IMR-90 (cell line): ENCODE measurements at regions not wholly inside any gene's neighbourhood (a gene's known extent, or its start where the extent isn't known, plus 50 kb on each side); places are given as distances from the start of the nearest gene placed in this dataset.

Experiments used
- ATAC-seq: fragments of 200-7000 bp; cut with Tn5 transposase; 2 replicates; pipeline ENCODE4 v1.9.1; 2020; ENCODE audit warnings: low read depth, mild to moderate bottlenecking, moderate library complexity
- BruUV-seq: library from RNA; stranded (reverse); fragments of 400-500 nt; replicated peaks from 2 replicates; lab custom pipeline; 2021; lab: Mats Ljungman, UMichigan
- CTCF ChIA-PET: fragments of 300-600 bp; formaldehyde crosslinking; extraction: SDS; loops from one replicate; lab custom pipeline; 2021; ENCODE audit warnings: antibody characterized with exemption; lab: Yijun Ruan, JAX
- POLR2A ChIA-PET: fragments of 300-600 bp; sonication (Branson Sonifier 250); formaldehyde crosslinking; loops from one replicate; lab custom pipeline; 2022; ENCODE audit warnings: antibody characterized with exemption; ENCODE audit not compliant: unreplicated experiment; lab: Charles Lee
- DNase-seq: peaks from one replicate; pipeline ENCODE4 v3.0.0; 2013
- H2AFZ ChIP-seq: replicated peaks from 2 replicates; pipeline ENCODE3; 2013; ENCODE audit warnings: low read length, mild to moderate bottlenecking; ENCODE audit not compliant: poor library complexity
- H2AK5ac ChIP-seq: 2 replicates; pipeline ENCODE4 v1.6.1; 2013; ENCODE audit warnings: low read depth, low read length, inconsistent platforms
- H2AK9ac ChIP-seq: replicated peaks from 2 replicates; pipeline ENCODE3; 2013; ENCODE audit warnings: mild to moderate bottlenecking, low read depth, low read length, moderate library complexity; ENCODE audit not compliant: poor library complexity
- H2BK120ac ChIP-seq: 2 replicates; pipeline ENCODE4 v1.6.1; 2013; ENCODE audit warnings: low read depth, low read length, inconsistent platforms
- H2BK15ac ChIP-seq: 3 replicates; pipeline ENCODE4 v1.6.1; 2013; ENCODE audit warnings: low read depth, low read length, inconsistent platforms
- H2BK20ac ChIP-seq: 2 replicates; pipeline ENCODE4 v1.6.1; 2013; ENCODE audit warnings: low read depth, mild to moderate bottlenecking, inconsistent platforms, low read length, moderate library complexity
- H2BK5ac ChIP-seq: 2 replicates; pipeline ENCODE4 v1.6.1; 2013; ENCODE audit warnings: mild to moderate bottlenecking, low read depth, low read length, inconsistent platforms; ENCODE audit not compliant: poor library complexity, severe bottlenecking
- H3K14ac ChIP-seq: replicated peaks from 2 replicates; pipeline ENCODE4 v1.6.1; 2013; ENCODE audit warnings: low read depth, low read length, inconsistent platforms
- H3K18ac ChIP-seq: 2 replicates; pipeline ENCODE4 v1.6.1; 2013; ENCODE audit warnings: low read depth, low read length, control low read depth
- H3K23ac ChIP-seq: 2 replicates; pipeline ENCODE4 v1.6.1; 2013; ENCODE audit warnings: low read depth, low read length, inconsistent platforms
- H3K27ac ChIP-seq: 2 replicates; pipeline ENCODE4 v1.5.1; 2013; ENCODE audit warnings: mild to moderate bottlenecking, control low read depth, low read length; ENCODE audit not compliant: insufficient read depth
- H3K27me3 ChIP-seq: 2 replicates; pipeline ENCODE4 v1.6.1; 2013; ENCODE audit warnings: low read length; ENCODE audit not compliant: control insufficient read depth, insufficient read depth
- H3K36me3 ChIP-seq: 2 replicates; pipeline ENCODE4 v1.6.1; 2013; ENCODE audit warnings: low read length, mixed read lengths; ENCODE audit not compliant: control insufficient read depth, insufficient read depth
- H3K4ac ChIP-seq: 2 replicates; pipeline ENCODE4 v1.6.1; 2013; ENCODE audit warnings: low read depth, low read length, inconsistent platforms
- H3K4me1 ChIP-seq: 2 replicates; pipeline ENCODE4 v1.6.1; 2013; ENCODE audit warnings: low read length, mixed read lengths; ENCODE audit not compliant: control insufficient read depth, insufficient read depth
- H3K4me2 ChIP-seq: 2 replicates; pipeline ENCODE4 v1.6.1; 2013; ENCODE audit warnings: low read depth, mild to moderate bottlenecking, control low read depth, low read length, moderate library complexity
- H3K4me3 ChIP-seq: 2 replicates; pipeline ENCODE4 v1.5.1; 2013; ENCODE audit warnings: low read depth, mild to moderate bottlenecking, control low read depth, low read length, moderate library complexity; ENCODE audit not compliant: insufficient read depth
- H3K56ac ChIP-seq: 2 replicates; pipeline ENCODE4 v1.6.1; 2013; ENCODE audit warnings: low read length, inconsistent platforms; ENCODE audit not compliant: insufficient read depth; ENCODE audit errors: extremely low read depth
- H3K79me1 ChIP-seq, 2 experiments: 2 replicates each; pipeline ENCODE4 v1.6.1; 2013; ENCODE audit warnings: low read length in 2 of 2, inconsistent platforms in 1 of 2, low read depth in 1 of 2
- H3K9ac ChIP-seq: 2 replicates; pipeline ENCODE4 v1.6.1; 2013; ENCODE audit warnings: low read depth, low read length, control low read depth
- H3K9me1 ChIP-seq: 2 replicates; pipeline ENCODE4 v1.6.1; 2013; ENCODE audit warnings: low read length, inconsistent platforms; ENCODE audit not compliant: insufficient read depth
- H3K9me3 ChIP-seq: 2 replicates; pipeline ENCODE4 v1.6.1; 2013; ENCODE audit warnings: low read length; ENCODE audit not compliant: control insufficient read depth, insufficient read depth
- H4K20me1 ChIP-seq: 2 replicates; pipeline ENCODE4 v1.6.1; 2013; ENCODE audit warnings: low read length, inconsistent platforms; ENCODE audit not compliant: insufficient read depth
- H4K5ac ChIP-seq: 2 replicates; pipeline ENCODE4 v1.6.1; 2013; ENCODE audit warnings: mild to moderate bottlenecking, low read depth, low read length, control low read depth
- H4K8ac ChIP-seq, 2 experiments: 2 replicates each; pipeline ENCODE4 v1.6.1; 2013; ENCODE audit warnings: low read depth in 2 of 2, low read length in 2 of 2, control low read depth in 1 of 2, inconsistent platforms in 1 of 2
- H4K91ac ChIP-seq: 2 replicates; pipeline ENCODE4 v1.6.1; 2013; ENCODE audit warnings: low read depth, low read length, inconsistent platforms; ENCODE audit not compliant: insufficient read depth
- BHLHE40 ChIP-seq: fragments of 150-350 bp; IDR thresholded peaks from 2 replicates; pipeline ENCODE4 v1.6.1; 2016; ENCODE audit warnings: mild to moderate bottlenecking, low read depth, low read length
- CEBPB ChIP-seq: IDR thresholded peaks from 2 replicates; pipeline ENCODE4 v1.6.1; 2012; ENCODE audit warnings: low read depth, low read length, improper control_type of control experiment
- CHD1 ChIP-seq: IDR thresholded peaks from 2 replicates; pipeline ENCODE4 v1.6.1; 2012; ENCODE audit warnings: low read depth, low read length, improper control_type of control experiment
- FOS ChIP-seq: fragments of 150-350 bp; IDR thresholded peaks from 2 replicates; pipeline ENCODE4 v1.6.1; 2016; ENCODE audit warnings: low read depth, low read length
- MAFK ChIP-seq: IDR thresholded peaks from 2 replicates; pipeline ENCODE4 v1.6.1; 2012; ENCODE audit warnings: low read depth, low read length, improper control_type of control experiment
- MAZ ChIP-seq: IDR thresholded peaks from 2 replicates; pipeline ENCODE4 v1.6.1; 2012; ENCODE audit warnings: low read depth, mild to moderate bottlenecking, low read length, improper control_type of control experiment, moderate library complexity, borderline replicate concordance
- MXI1 ChIP-seq: IDR thresholded peaks from 2 replicates; pipeline ENCODE4 v1.6.1; 2012; ENCODE audit warnings: low read depth, mild to moderate bottlenecking, low read length, moderate library complexity, borderline replicate concordance
- NFE2L2 ChIP-seq: fragments of 150-350 bp; IDR thresholded peaks from 2 replicates; pipeline ENCODE4 v1.6.1; 2016; ENCODE audit warnings: low read depth, mild to moderate bottlenecking, low read length
- POLR2A ChIP-seq: IDR thresholded peaks from 2 replicates; pipeline ENCODE4 v1.6.1; 2012; ENCODE audit warnings: mild to moderate bottlenecking, low read depth, low read length
- RAD21 ChIP-seq: IDR thresholded peaks from 2 replicates; pipeline ENCODE4 v1.6.1; 2012; ENCODE audit warnings: low read length, improper control_type of control experiment
- RCOR1 ChIP-seq: IDR thresholded peaks from 2 replicates; pipeline ENCODE4 v1.6.1; 2012; ENCODE audit warnings: mild to moderate bottlenecking, low read length, improper control_type of control experiment; ENCODE audit not compliant: insufficient replicate concordance
- RFX5 ChIP-seq: IDR thresholded peaks from 2 replicates; pipeline ENCODE4 v1.8.0; 2012; ENCODE audit warnings: low read depth, mild to moderate bottlenecking, low read length, moderate library complexity
- SMC3 ChIP-seq: fragments of 150-350 bp; IDR thresholded peaks from 2 replicates; pipeline ENCODE4 v1.6.1; 2016; ENCODE audit warnings: low read depth, mild to moderate bottlenecking, antibody characterized with exemption, low read length, moderate library complexity
- USF2 ChIP-seq: fragments of 150-350 bp; IDR thresholded peaks from 2 replicates; pipeline ENCODE4 v1.6.1; 2017; ENCODE audit warnings: mild to moderate bottlenecking, antibody characterized with exemption, low read length, low read depth
- WGBS, 2 experiments: methylation state at CpG; one replicate each; pipeline versions ENCODE4 v1.1.5 to v1.1.7; 2013; ENCODE audit warnings: missing lambda C conversion rate in 2 of 2; ENCODE audit not compliant: insufficient read length in 1 of 2; ENCODE audit errors: extremely low coverage in 2 of 2; 5-methylcytosine and 5-hydroxymethylcytosine counted together
- dilution Hi-C: fragments of 300-500 bp; cut with HindIII; formaldehyde crosslinking; loops from one replicate; pipeline ENCODE4 v1.14.3; 2018; ENCODE audit warnings: low sequenced_read_pairs; ENCODE audit not compliant: unreplicated experiment
- in situ Hi-C: fragments of 300-500 bp; cut with MboI; formaldehyde crosslinking; loops from 3 replicates; pipeline ENCODE4 v1.14.3; 2019; ENCODE audit warnings: low sequenced_read_pairs, inconsistent platforms, mixed read lengths
- intact Hi-C: fragments of 100-400 bp; cut with micrococcal nuclease; formaldehyde crosslinking; loops from 2 replicates; pipeline ENCODE4 v1.10.0; 2022
- TF ChIP-seq, protein P1 (sequence below): fragments of 150-350 bp; IDR thresholded peaks from 2 replicates; pipeline ENCODE4 v1.6.1; 2016; ENCODE audit warnings: low read depth, mild to moderate bottlenecking, low read length, moderate library complexity, borderline replicate concordance
- TF ChIP-seq, protein P2 (sequence below): conservative IDR thresholded peaks from 2 replicates; pipeline ENCODE4 v1.5.1; 2012; ENCODE audit warnings: mild to moderate bottlenecking, low read depth, low read length, improper control_type of control experiment

DNA sequence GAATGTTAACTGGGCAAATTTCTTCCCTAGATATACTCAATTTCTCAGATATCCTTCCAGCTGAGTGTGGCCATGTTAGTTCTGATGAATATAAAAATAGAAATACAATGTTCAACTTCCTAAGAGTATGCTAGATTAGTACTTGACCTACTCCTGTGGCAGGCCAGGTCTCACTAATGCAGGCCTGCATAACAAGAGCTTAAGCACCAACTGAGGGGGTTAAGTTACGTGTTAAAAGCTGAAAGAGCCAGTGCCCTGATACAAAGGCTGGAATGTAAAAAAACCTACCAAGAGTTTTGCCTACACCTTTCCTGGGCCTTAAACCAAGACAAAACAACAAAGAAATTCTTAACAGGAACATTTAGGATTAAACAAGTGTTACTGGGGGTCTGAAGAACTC is 102.8 kb downstream of the MRPS30 start:
- Histone ChIP-seq H3K4me2 (no peak overlapping the region), H2BK120ac (no peak overlapping the region), H4K8ac (no peak overlapping the region), H3K18ac (no peak overlapping the region), H3K9me3 (0 out of 2 replicates have a peak, but pooled peaks cover 2% of the 10 kb centered on the region), H3K4ac (no peak overlapping the region), H3K27ac (no peak overlapping the region), H4K91ac (no peak overlapping the region), H2BK5ac (no peak overlapping the region), H4K20me1 (no peaks in the 10 kb centered on the region), H2BK20ac (no peak overlapping the region), H2AK9ac (no peak overlapping the region), H3K9me1 (no peaks in the 10 kb centered on the region), H2AK5ac (no peak overlapping the region), H4K5ac (no peak overlapping the region), H2BK15ac (no peak overlapping the region), H3K14ac (no peak overlapping the region), H3K56ac (no peak overlapping the region), H3K79me1 (no peaks in the 10 kb centered on the region), H2AFZ (no peak overlapping the region), H3K4me3 (no peak overlapping the region), H3K4me1 (no peaks in the 10 kb centered on the region), H3K23ac (no peak overlapping the region), H3K36me3 (no peaks in the 10 kb centered on the region), H3K9ac (no peak overlapping the region), H3K27me3 (no peaks in the 10 kb centered on the region)
- CTCF ChIA-PET = no interaction called here
- POLR2A ChIA-PET = no interaction called here
- TF ChIP-seq SMC3 (no peak), RCOR1 (no peak), MAZ (no peak), CEBPB (no peak), BHLHE40 (no peak), RFX5 (no peak), POLR2A (no peak), RAD21 (no peak), NFE2L2 (no peak), MAFK (no peak), MXI1 (no peak), FOS (no peak), USF2 (no peak), CHD1 (no peak)
- TF ChIP-seq, protein P1, sequence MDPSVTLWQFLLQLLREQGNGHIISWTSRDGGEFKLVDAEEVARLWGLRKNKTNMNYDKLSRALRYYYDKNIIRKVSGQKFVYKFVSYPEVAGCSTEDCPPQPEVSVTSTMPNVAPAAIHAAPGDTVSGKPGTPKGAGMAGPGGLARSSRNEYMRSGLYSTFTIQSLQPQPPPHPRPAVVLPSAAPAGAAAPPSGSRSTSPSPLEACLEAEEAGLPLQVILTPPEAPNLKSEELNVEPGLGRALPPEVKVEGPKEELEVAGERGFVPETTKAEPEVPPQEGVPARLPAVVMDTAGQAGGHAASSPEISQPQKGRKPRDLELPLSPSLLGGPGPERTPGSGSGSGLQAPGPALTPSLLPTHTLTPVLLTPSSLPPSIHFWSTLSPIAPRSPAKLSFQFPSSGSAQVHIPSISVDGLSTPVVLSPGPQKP = no peak
- TF ChIP-seq, protein P2, sequence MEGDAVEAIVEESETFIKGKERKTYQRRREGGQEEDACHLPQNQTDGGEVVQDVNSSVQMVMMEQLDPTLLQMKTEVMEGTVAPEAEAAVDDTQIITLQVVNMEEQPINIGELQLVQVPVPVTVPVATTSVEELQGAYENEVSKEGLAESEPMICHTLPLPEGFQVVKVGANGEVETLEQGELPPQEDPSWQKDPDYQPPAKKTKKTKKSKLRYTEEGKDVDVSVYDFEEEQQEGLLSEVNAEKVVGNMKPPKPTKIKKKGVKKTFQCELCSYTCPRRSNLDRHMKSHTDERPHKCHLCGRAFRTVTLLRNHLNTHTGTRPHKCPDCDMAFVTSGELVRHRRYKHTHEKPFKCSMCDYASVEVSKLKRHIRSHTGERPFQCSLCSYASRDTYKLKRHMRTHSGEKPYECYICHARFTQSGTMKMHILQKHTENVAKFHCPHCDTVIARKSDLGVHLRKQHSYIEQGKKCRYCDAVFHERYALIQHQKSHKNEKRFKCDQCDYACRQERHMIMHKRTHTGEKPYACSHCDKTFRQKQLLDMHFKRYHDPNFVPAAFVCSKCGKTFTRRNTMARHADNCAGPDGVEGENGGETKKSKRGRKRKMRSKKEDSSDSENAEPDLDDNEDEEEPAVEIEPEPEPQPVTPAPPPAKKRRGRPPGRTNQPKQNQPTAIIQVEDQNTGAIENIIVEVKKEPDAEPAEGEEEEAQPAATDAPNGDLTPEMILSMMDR = no peak
- dilution Hi-C loops (no loop called here), intact Hi-C loops (no loop called here), in situ Hi-C loops (no loop called here)
- ATAC-seq (no peak), DNase-seq (no peak)
- no TSS peak for BruUV-seq
- WGBS, 2 experiments = no CpG with 5 or more reads among the region's 1 CpG
